NB4 (cell line): ENCODE measurements at regions not wholly inside any gene's neighbourhood (a gene's known extent, or its start where the extent isn't known, plus 50 kb on each side); places are given as distances from the start of the nearest gene placed in this dataset.

ENCODE experiments used
- DNase-seq: peaks from one replicate; pipeline ENCODE4 v3.0.0; 2010; ENCODE audit warnings: low read depth
- H3K4me3 ChIP-seq: one replicate; pipeline ENCODE4 v1.5.1; 2011; ENCODE audit warnings: mild to moderate bottlenecking, low read depth, low read length, moderate library complexity
- CTCF ChIP-seq: IDR thresholded peaks from one replicate; pipeline ENCODE4 v1.5.1; 2012; ENCODE audit warnings: low read depth, low read length
- MAX ChIP-seq: IDR thresholded peaks from 2 replicates; pipeline ENCODE4 v1.6.1; 2011; ENCODE audit warnings: low read depth, low read length
- MYC ChIP-seq: IDR thresholded peaks from 2 replicates; pipeline ENCODE4 v1.6.1; 2011; ENCODE audit warnings: low read depth, low read length
- POLR2A ChIP-seq: IDR thresholded peaks from 2 replicates; pipeline ENCODE4 v1.6.1; 2011; ENCODE audit warnings: mild to moderate bottlenecking; ENCODE audit not compliant: insufficient read length; ENCODE audit errors: extremely low read depth

DNA sequence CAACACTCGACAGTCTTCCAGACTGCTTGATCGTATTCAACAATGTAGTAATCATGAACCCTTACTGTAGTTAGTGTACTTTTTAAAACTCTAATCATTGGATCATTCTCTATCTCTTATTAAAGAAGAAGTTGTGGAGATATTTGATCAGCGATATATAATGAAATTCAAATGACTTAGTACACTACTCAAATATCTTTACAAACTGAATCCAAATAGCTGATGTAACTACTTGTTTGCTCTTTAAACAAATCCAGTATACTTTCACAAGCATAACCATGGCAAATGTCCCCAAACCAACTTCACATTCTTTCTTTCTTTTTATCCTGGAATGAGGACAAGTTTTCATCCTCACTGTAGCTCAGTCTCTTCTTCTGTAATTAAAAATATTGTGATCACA lies 1569.9 kb upstream of the ADGRL3 start:
- no peak overlapping the region for H3K4me3 ChIP-seq
- DNase-seq, result no peak
- no peak for TF ChIP-seq MAX
- no peak for TF ChIP-seq MYC
- TF ChIP-seq POLR2A, result no peak
- TF ChIP-seq CTCF, result no peak

GRCh38 chr4:59630922-59631321 lies 1569.2 kb upstream of the ADGRL3 start:
- no peak for TF ChIP-seq POLR2A
- TF ChIP-seq MYC, result no peak
- no peak for TF ChIP-seq MAX
- no peak for TF ChIP-seq CTCF
- H3K4me3 ChIP-seq, result no peak overlapping the region
- no peak for DNase-seq

DNA sequence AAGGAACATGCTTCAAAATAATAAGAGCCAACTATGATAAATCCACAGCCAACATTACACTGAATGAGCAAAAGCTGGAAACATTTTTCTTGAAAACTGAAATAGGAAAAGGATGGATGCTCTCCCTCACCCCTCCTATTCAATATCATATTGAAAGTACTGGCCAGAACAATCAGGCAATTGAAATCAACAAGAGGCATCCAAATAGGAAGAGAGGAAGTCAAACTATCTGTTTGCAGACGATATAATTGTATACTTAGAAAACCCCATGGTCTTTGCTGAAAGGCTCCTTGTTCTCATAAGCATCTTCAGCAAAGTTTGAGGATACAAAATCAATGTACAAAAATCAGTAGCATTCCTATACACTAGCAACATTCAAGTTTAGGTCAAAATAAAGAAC lies 1562.5 kb upstream of the ADGRL3 start:
- H3K4me3 ChIP-seq, result no peak overlapping the region
- no peak for DNase-seq

GRCh38 chr4:59643682-59644081 lies 1556.4 kb upstream of the ADGRL3 start:
- no peak for TF ChIP-seq CTCF
- no peak for TF ChIP-seq POLR2A
- no peak for TF ChIP-seq MYC
- no peak for TF ChIP-seq MAX
- H3K4me3 ChIP-seq, result no peak overlapping the region
- no peak for DNase-seq

More for the DNA sequence above, 1562.5 kb upstream of the ADGRL3 start:
- TF ChIP-seq CTCF, result no peak
- no peak for TF ChIP-seq MYC
- no peak for TF ChIP-seq MAX
- no peak for TF ChIP-seq POLR2A

DNA sequence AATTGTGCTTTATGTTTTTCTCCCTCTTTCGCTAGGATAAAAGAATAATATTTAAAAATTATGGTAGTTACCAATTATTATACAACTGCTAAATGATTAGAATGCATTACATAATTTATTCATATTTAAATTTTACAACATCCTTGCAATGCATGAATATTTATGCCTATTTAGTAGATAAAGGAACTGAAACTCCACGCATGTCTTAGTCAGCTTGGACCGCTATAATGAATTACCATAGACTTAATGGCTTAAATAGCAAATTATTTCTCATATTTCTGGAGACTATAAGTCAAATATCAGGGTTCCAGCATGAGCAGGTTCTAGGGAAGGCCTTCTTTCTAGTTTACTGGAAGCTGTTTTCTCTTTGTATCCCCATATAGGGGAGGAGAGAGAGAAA lies 1555.4 kb upstream of the ADGRL3 start:
- H3K4me3 ChIP-seq, result no peak overlapping the region
- no peak for TF ChIP-seq CTCF
- no peak for TF ChIP-seq POLR2A
- no peak for DNase-seq

DNA sequence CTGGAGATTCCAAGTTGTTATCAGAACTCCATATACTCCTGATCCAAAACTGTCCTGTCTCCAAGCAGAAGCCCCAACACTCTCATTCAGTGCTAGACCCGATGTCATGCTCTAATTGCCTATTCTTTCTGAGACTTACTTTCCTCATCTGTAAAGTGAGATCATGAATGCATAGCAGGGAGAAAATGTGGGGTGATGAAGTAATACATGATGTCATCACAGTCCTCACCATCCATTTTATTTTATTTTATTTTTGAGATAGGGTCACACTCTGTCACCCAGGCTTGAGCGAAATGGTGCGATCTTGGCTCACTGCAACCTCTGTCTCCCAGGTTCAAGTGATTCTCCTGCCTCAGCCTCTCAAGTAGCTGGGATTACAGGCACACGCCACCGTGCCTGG lies 1554.0 kb upstream of the ADGRL3 start:
- no peak for DNase-seq
- no peak overlapping the region for H3K4me3 ChIP-seq
- no peak for TF ChIP-seq CTCF
- TF ChIP-seq MAX, result no peak
- TF ChIP-seq POLR2A, result no peak
- no peak for TF ChIP-seq MYC
